ENCODE measurements at regions not wholly inside any gene's neighbourhood (a gene's known extent, or its start where the extent isn't known, plus 50 kb on each side); places are given as distances from the start of the nearest gene placed in this dataset.

DNA sequence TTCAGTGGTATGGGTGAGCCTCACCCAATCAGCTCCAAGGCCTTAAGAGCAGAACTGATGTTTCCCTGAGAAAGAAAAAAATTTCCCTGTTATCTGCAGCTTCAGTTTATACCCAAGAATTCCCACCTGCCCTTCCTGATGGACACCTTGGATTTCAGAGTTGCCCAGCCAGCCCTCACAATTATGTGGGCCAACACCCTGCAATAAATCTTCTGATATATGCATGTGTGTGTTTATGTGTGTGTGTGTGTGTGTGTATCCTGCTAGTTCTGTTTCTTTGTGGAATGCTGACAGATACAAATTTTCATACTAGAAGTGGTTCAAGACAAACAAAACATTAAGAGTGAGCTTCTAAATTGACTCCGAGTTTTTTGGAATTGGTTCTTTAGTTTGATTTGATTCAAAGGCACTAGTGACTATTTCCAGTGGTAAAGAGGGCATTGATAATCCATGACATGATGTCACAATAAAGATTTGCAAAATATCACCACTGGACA, 246.6 kb upstream of the BTBD3 start:
- TF ChIP-seq, protein P1, sequence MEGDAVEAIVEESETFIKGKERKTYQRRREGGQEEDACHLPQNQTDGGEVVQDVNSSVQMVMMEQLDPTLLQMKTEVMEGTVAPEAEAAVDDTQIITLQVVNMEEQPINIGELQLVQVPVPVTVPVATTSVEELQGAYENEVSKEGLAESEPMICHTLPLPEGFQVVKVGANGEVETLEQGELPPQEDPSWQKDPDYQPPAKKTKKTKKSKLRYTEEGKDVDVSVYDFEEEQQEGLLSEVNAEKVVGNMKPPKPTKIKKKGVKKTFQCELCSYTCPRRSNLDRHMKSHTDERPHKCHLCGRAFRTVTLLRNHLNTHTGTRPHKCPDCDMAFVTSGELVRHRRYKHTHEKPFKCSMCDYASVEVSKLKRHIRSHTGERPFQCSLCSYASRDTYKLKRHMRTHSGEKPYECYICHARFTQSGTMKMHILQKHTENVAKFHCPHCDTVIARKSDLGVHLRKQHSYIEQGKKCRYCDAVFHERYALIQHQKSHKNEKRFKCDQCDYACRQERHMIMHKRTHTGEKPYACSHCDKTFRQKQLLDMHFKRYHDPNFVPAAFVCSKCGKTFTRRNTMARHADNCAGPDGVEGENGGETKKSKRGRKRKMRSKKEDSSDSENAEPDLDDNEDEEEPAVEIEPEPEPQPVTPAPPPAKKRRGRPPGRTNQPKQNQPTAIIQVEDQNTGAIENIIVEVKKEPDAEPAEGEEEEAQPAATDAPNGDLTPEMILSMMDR (conservative IDR thresholded peaks at IDR 0.05; ENCODE audit: control insufficient read depth, insufficient read depth, low read depth, low read length), result no peak
- no peak overlapping the region for H3K4me3 ChIP-seq (ENCODE audit: control insufficient read depth, low read depth, low read length)

DNA sequence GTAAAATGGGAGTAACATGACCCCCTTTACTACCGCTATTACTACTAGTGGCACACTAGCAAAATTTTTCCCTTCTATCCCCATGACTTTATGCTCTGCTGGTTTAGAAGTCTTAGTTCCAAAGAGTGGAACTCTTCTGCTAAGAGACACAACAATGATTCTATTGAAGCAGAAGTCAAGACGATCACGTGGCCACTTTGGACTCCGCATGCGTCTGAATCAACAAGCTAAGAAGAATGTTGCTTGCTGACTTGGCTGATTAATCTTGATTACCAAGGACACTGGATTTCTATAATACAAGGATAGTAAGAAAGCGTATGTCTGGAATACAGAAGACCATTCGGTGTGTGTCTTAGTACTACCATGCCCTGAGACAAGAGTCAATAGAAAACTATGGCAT, 244.7 kb upstream of the BTBD3 start:
- TF ChIP-seq, protein P1 (conservative IDR thresholded peaks at IDR 0.05; ENCODE audit: control insufficient read depth, insufficient read depth, low read depth, low read length), result no peak
- no peak overlapping the region for H3K4me3 ChIP-seq (ENCODE audit: control insufficient read depth, low read depth, low read length)
- no peak for DNase-seq (ENCODE audit: low read depth)

More for the DNA sequence above, 246.6 kb upstream of the BTBD3 start:
- no peak for DNase-seq (ENCODE audit: low read depth)

- TF ChIP-seq, protein P1 (conservative IDR thresholded peaks at IDR 0.05; ENCODE audit: control insufficient read depth, insufficient read depth, low read depth, low read length), result no peak
- H3K4me3 ChIP-seq (ENCODE audit: control insufficient read depth, low read depth, low read length), result no peak overlapping the region
- peak; percentile 6 for DNase-seq (ENCODE audit: low read depth)
Measured at GRCh38 chr20:11675920-11676629, 241.6 kb upstream of the BTBD3 start.

DNA sequence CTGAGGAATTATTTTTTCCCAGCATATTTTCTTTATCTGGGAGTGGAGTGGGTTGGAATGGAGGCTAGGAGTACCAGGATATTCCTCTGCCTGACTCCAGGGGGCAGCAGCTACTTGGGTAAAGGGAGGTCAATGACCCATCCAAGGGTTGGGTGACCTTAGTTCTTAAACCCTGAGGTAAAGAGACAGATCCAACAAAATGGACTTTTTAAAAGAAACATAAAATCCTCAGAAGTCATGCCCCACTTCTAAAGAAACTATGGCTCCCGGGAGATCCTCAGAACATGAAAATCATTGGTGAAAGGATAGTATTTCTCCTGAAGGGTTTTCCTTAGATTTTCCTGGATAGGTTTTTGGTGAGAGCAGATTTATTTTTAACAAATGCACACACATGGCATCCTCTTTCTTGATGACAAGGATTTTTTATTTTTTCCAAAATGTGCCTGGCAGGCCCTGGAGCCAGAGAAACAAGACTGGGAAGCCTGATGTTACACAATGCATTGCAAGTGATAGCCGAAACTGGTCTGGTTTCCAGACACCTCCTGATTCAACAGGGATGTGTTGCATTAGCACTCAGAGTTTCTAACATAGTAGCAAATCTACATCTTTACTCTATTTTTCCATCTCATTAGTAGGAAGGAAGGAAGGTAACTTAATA, 240.9 kb upstream of the BTBD3 start:
- H3K4me3 ChIP-seq (ENCODE audit: control insufficient read depth, low read depth, low read length), result no peak overlapping the region
- DNase-seq (ENCODE audit: low read depth), result peak; percentile 62
- TF ChIP-seq, protein P1 (conservative IDR thresholded peaks at IDR 0.05; ENCODE audit: control insufficient read depth, insufficient read depth, low read depth, low read length), result peak; percentile 88

- TF ChIP-seq, protein P1 (conservative IDR thresholded peaks at IDR 0.05; ENCODE audit: control insufficient read depth, insufficient read depth, low read depth, low read length), result no peak
Measured at GRCh38 chr20:11677428-11677827, 240.3 kb upstream of the BTBD3 start.

GRCh38 chr20:11677836-11678235, 239.9 kb upstream of the BTBD3 start:
- DNase-seq (ENCODE audit: low read depth), result no peak
- TF ChIP-seq, protein P1 (conservative IDR thresholded peaks at IDR 0.05; ENCODE audit: control insufficient read depth, insufficient read depth, low read depth, low read length), result no peak
- H3K4me3 ChIP-seq (ENCODE audit: control insufficient read depth, low read depth, low read length), result no peak overlapping the region

More at GRCh38 chr20:11677428-11677827, 240.3 kb upstream of the BTBD3 start:
- DNase-seq (ENCODE audit: low read depth), result no peak
- no peak overlapping the region for H3K4me3 ChIP-seq (ENCODE audit: control insufficient read depth, low read depth, low read length)

All from fibroblast of mammary gland (primary cell).